ENCODE measurements at regions not wholly inside any gene's neighbourhood (a gene's known extent, or its start where the extent isn't known, plus 50 kb on each side); places are given as distances from the start of the nearest gene placed in this dataset.

DNA sequence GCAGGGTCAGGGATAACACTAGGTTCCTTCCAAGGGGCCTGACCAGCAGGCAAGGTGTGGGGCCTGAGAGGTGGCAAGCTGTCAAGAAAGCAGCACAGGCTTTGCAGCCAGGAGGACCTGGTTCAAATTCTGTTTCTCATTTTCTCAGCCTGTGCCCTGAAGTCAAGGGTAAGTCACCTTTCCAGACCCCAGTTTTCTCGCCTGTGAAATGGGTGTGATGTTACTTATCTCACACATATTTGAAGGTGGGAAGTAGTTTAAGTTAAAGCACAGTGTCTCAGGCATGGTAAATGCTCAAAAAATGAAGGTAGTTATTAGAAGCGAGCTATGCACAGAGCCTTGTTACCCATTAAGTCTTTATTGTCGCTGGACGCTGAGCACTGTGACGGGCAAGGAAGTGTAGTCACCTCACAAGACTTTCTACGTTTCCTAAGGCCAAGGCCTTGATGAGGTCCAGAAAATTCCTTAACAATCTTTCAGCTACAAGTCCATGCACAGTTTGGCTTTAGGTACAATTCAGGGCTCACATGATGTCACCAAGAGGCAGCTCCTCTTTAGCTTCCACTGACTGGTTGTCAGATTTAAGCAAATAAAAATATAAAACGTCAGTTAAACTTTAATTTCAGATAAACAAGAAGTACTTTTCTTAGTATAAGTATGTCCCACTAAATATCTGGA is 522.6 kb upstream of the PROK2 start:
- TF ChIP-seq, protein P1, sequence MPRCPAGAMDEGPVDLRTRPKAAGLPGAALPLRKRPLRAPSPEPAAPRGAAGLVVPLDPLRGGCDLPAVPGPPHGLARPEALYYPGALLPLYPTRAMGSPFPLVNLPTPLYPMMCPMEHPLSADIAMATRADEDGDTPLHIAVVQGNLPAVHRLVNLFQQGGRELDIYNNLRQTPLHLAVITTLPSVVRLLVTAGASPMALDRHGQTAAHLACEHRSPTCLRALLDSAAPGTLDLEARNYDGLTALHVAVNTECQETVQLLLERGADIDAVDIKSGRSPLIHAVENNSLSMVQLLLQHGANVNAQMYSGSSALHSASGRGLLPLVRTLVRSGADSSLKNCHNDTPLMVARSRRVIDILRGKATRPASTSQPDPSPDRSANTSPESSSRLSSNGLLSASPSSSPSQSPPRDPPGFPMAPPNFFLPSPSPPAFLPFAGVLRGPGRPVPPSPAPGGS (IDR thresholded peaks at IDR 0.05) = no peak
- TF ChIP-seq POLR2A (IDR thresholded peaks at IDR 0.05; ENCODE audit: low read length) (no peak), FOXS1 (CRISPR knock-in tag; IDR thresholded peaks at IDR 0.05) (no peak)
